ENCODE measurements at regions not wholly inside any gene's neighbourhood (a gene's known extent, or its start where the extent isn't known, plus 50 kb on each side); places are given as distances from the start of the nearest gene placed in this dataset.

DNA sequence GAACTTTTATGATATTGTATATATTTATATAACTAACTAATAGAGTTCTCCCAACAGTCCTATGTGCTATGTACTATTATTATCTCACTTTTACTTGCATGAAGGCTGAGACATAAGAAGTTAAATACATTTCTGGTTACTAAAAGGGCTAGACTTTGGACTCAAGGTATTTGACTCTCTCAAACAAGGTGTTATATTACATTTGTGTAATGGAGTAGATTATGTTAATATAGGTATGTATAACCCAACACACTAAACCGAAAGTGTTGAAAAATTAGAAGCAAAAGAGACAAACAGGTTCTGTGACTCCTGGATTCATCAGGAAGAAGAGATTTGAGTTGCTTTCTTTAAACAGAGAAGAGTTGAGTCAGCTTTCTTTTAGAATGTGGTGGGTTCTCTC lies 733.6 kb upstream of the ZEB2 start:
- Histone ChIP-seq H3K79me2 (no peaks in the 10 kb centered on the region), H3K27me3 (ENCODE audit: control insufficient read depth, insufficient read depth, low read length) (no peaks in the 10 kb centered on the region), H3K4me2 (ENCODE audit: low read length) (no peak overlapping the region), H3K36me3 (ENCODE audit: control insufficient read depth, insufficient read depth, low read length) (no peaks in the 10 kb centered on the region), H3K9ac (no peak overlapping the region), H2AFZ (no peak overlapping the region), H3K27ac (no peak overlapping the region), H3K9me3 (ENCODE audit: control insufficient read depth, low read length) (no peaks in the 10 kb centered on the region), H3K4me1 (no peaks in the 10 kb centered on the region), H3K4me3 (ENCODE audit: low read depth, low read length) (no peak overlapping the region)
- TF ChIP-seq, protein P1, sequence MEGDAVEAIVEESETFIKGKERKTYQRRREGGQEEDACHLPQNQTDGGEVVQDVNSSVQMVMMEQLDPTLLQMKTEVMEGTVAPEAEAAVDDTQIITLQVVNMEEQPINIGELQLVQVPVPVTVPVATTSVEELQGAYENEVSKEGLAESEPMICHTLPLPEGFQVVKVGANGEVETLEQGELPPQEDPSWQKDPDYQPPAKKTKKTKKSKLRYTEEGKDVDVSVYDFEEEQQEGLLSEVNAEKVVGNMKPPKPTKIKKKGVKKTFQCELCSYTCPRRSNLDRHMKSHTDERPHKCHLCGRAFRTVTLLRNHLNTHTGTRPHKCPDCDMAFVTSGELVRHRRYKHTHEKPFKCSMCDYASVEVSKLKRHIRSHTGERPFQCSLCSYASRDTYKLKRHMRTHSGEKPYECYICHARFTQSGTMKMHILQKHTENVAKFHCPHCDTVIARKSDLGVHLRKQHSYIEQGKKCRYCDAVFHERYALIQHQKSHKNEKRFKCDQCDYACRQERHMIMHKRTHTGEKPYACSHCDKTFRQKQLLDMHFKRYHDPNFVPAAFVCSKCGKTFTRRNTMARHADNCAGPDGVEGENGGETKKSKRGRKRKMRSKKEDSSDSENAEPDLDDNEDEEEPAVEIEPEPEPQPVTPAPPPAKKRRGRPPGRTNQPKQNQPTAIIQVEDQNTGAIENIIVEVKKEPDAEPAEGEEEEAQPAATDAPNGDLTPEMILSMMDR (IDR thresholded peaks at IDR 0.05) = no peak

DNA sequence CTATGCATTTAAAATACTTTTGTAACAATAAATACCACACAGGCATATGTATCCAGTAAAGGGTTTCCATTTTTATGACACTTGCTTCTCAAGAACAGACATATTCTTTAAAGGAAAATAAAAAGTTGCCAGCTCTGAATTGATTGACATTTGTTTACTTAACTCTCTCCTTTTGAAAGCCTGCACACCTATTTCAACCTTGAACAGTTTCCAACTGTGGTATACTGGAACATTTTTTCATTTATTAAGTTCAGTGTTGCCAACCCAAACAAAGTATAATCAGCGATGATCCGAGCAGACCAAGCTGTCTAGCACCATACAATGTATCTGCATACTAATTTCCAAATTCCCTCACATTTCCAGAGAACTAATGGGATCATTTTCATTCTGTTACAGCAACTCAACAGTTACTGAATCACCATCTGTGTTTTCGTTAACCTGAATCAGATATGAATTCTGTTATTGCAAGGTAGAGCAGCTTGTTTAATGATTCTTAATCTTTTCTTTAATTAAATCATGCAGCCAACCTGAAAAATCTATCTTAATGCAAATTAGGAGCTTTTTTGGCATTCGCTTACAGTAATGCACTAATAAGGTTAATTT lies 725.5 kb upstream of the ZEB2 start:
- Histone ChIP-seq H3K9ac (no peak overlapping the region), H3K9me3 (ENCODE audit: control insufficient read depth, low read length) (no peaks in the 10 kb centered on the region), H3K27me3 (ENCODE audit: control insufficient read depth, insufficient read depth, low read length) (no peaks in the 10 kb centered on the region), H3K79me2 (no peaks in the 10 kb centered on the region), H3K27ac (no peak overlapping the region), H3K4me2 (ENCODE audit: low read length) (peak overlapping the region; percentile 6), H2AFZ (no peak overlapping the region), H3K36me3 (ENCODE audit: control insufficient read depth, insufficient read depth, low read length) (no peaks in the 10 kb centered on the region), H3K4me3 (ENCODE audit: low read depth, low read length) (no peak overlapping the region), H3K4me1 (no peaks in the 10 kb centered on the region)
- TF ChIP-seq, protein P1 (IDR thresholded peaks at IDR 0.05) = no peak

DNA sequence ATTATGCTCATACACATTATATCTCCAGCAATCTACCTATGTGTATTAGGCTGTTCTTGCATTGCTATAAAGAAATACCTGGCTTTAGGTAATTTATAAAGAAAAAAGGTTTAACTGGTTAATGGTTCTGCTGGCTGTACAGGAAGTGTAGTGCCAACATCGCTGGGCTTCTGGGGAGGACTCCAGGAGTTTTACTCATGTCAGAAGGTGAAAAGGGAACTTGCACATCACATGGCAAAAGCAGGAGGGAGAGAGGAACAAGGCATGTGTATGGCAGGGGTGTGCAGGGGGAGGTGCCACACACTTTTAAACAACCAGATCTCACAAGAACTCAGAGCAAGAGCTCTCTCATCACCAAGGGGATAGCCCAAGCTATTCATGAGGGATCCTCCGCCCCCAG lies 715.4 kb upstream of the ZEB2 start:
- Histone ChIP-seq H3K4me2 (ENCODE audit: low read length) (no peak overlapping the region), H3K9ac (no peak overlapping the region), H3K36me3 (ENCODE audit: control insufficient read depth, insufficient read depth, low read length) (no peaks in the 10 kb centered on the region), H3K27ac (no peak overlapping the region), H3K9me3 (ENCODE audit: control insufficient read depth, low read length) (no peaks in the 10 kb centered on the region), H3K4me3 (ENCODE audit: low read depth, low read length) (no peak overlapping the region), H2AFZ (no peak overlapping the region), H3K79me2 (no peaks in the 10 kb centered on the region), H3K27me3 (ENCODE audit: control insufficient read depth, insufficient read depth, low read length) (no peaks in the 10 kb centered on the region), H3K4me1 (no peaks in the 10 kb centered on the region)
- TF ChIP-seq, protein P1 (IDR thresholded peaks at IDR 0.05) = no peak

DNA sequence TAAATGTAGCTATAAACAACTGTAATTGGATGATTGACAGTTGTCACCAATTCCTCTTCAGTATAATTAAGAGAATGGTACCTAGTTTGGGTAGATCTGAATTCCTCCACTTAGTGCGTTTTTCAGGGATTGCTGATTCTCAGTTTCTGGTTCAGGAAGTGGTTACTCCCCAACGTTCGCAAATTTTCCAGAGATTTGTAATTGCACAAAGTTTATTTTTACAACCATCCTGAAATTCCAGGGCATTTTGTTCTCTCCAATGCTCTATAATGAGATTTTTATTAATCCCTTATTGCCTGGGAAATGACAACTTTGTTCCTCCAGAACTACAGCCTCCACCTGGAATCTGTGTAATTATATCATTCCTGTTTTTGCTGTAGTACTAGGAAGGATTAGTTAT lies 710.6 kb upstream of the ZEB2 start:
- Histone ChIP-seq H3K4me3 (ENCODE audit: low read depth, low read length) (no peak overlapping the region), H3K4me2 (ENCODE audit: low read length) (no peak overlapping the region), H3K79me2 (no peaks in the 10 kb centered on the region), H3K4me1 (no peaks in the 10 kb centered on the region), H3K27me3 (ENCODE audit: control insufficient read depth, insufficient read depth, low read length) (no peaks in the 10 kb centered on the region), H3K36me3 (ENCODE audit: control insufficient read depth, insufficient read depth, low read length) (no peaks in the 10 kb centered on the region), H3K9me3 (ENCODE audit: control insufficient read depth, low read length) (no peaks in the 10 kb centered on the region), H3K9ac (no peak overlapping the region), H3K27ac (no peak overlapping the region), H2AFZ (no peak overlapping the region)
- TF ChIP-seq, protein P1 (IDR thresholded peaks at IDR 0.05) = no peak

DNA sequence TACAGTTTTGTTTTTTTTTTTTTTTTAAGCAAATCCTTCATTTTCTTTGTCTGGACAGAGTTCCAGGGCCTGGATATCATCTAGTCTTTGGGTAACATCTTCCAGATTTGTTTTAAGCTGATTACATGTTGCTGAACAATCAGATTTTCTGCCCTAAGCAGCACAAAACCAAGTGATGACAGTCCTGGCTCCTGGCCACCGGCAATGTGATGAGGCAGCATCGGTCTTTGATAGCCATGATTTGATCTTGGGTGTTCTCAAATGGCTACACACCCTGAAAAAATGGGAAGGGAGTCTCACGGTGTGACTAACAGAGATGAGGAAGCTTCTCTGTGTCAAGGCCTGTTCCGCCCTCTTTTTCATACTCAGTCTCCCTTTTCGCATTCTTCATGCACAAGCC lies 708.6 kb upstream of the ZEB2 start:
- Histone ChIP-seq H3K4me3 (ENCODE audit: low read depth, low read length) (no peak overlapping the region), H3K4me1 (no peaks in the 10 kb centered on the region), H3K27me3 (ENCODE audit: control insufficient read depth, insufficient read depth, low read length) (no peaks in the 10 kb centered on the region), H3K79me2 (no peaks in the 10 kb centered on the region), H3K36me3 (ENCODE audit: control insufficient read depth, insufficient read depth, low read length) (no peaks in the 10 kb centered on the region), H3K9me3 (ENCODE audit: control insufficient read depth, low read length) (no peaks in the 10 kb centered on the region), H3K27ac (peak overlapping the region; percentile 11), H3K4me2 (ENCODE audit: low read length) (peak overlapping the region; percentile 49), H3K9ac (no peak overlapping the region), H2AFZ (peak overlapping the region; percentile 20)
- TF ChIP-seq, protein P1 (IDR thresholded peaks at IDR 0.05) = no peak

All from parathyroid adenoma (tissue), 2 donors.